PC-3 (cell line): ENCODE measurements at regions not wholly inside any gene's neighbourhood (a gene's known extent, or its start where the extent isn't known, plus 50 kb on each side); places are given as distances from the start of the nearest gene placed in this dataset.

ENCODE experiments used
- ATAC-seq: fragments of 200-7000 bp; cut with Tn5 transposase; 2 replicates; pipeline ENCODE4 v1.9.1; 2020; ENCODE audit warnings: mild to moderate bottlenecking, moderate library complexity
- BruUV-seq: library from RNA; stranded (reverse); fragments of 400-500 nt; replicated peaks from 2 replicates; lab custom pipeline; 2021; lab: Mats Ljungman, UMichigan
- CTCF ChIA-PET: fragments of 300-600 bp; sonication (Branson Sonifier 250); formaldehyde crosslinking; loops from one replicate; lab custom pipeline; 2022; ENCODE audit warnings: antibody characterized with exemption; lab: Charles Lee
- POLR2A ChIA-PET: fragments of 300-600 bp; sonication (Branson Sonifier 250); formaldehyde crosslinking; loops from one replicate; lab custom pipeline; 2022; ENCODE audit warnings: antibody characterized with exemption; ENCODE audit not compliant: unreplicated experiment; lab: Charles Lee
- DNase-seq: peaks from one replicate; pipeline ENCODE4 v3.0.0-alpha.2; 2015
- H2AFZ ChIP-seq: fragments of 300-600 bp; sonication (generic); 2 replicates; pipeline ENCODE4 v1.6.0; 2016; ENCODE audit warnings: antibody characterized with exemption, low read length
- H3F3A ChIP-seq: fragments of 300-600 bp; sonication (generic); one replicate; pipeline ENCODE4 v1.6.0; 2017; ENCODE audit warnings: antibody characterized with exemption, low read length, control low read depth, mild to moderate bottlenecking; ENCODE audit not compliant: unreplicated experiment
- H3K27ac ChIP-seq: fragments of 300-600 bp; sonication (generic); 2 replicates; pipeline ENCODE4 v1.5.1; 2016; ENCODE audit warnings: mild to moderate bottlenecking, low read length
- H3K27me3 ChIP-seq: fragments of 300-600 bp; sonication (generic); 2 replicates; pipeline ENCODE4 v1.6.1; 2016; ENCODE audit warnings: low read length, mixed read lengths
- H3K36me3 ChIP-seq: fragments of 300-600 bp; sonication (generic); 2 replicates; pipeline ENCODE4 v1.6.1; 2016; ENCODE audit warnings: low read depth, mixed run types, low read length, mixed read lengths
- H3K4me1 ChIP-seq: fragments of 300-600 bp; sonication (generic); 2 replicates; pipeline ENCODE4 v1.5.1; 2016; ENCODE audit warnings: low read length; ENCODE audit not compliant: insufficient read depth
- H3K4me2 ChIP-seq: fragments of 300-600 bp; sonication (generic); 2 replicates; pipeline ENCODE4 v1.6.0; 2016; ENCODE audit warnings: low read length
- H3K4me3 ChIP-seq: fragments of 300-600 bp; sonication (generic); 2 replicates; pipeline ENCODE4 v1.5.1; 2016; ENCODE audit warnings: mild to moderate bottlenecking, low read length, mixed read lengths
- H3K79me2 ChIP-seq: fragments of 300-600 bp; sonication (generic); 2 replicates; pipeline ENCODE4 v1.6.1; 2017; ENCODE audit warnings: low read length, mixed read lengths
- H3K9ac ChIP-seq: fragments of 300-600 bp; sonication (generic); 2 replicates; pipeline ENCODE4 v1.6.0; 2016; ENCODE audit warnings: mild to moderate bottlenecking, low read length
- H3K9me2 ChIP-seq: fragments of 300-600 bp; sonication (generic); replicated peaks from 2 replicates; pipeline ENCODE4 v1.6.1; 2016; ENCODE audit warnings: mixed run types, low read length, mixed read lengths
- H3K9me3 ChIP-seq: fragments of 300-600 bp; sonication (generic); 2 replicates; pipeline ENCODE4 v1.6.1; 2016; ENCODE audit warnings: low read length, mixed read lengths
- H4K20me1 ChIP-seq: fragments of 300-600 bp; sonication (generic); 2 replicates; pipeline ENCODE4 v1.6.1; 2016; ENCODE audit warnings: low read length, mixed read lengths
- CTCF ChIP-seq: fragments of 300-600 bp; sonication (generic); conservative IDR thresholded peaks from 2 replicates; pipeline ENCODE4 v1.5.1; 2017; ENCODE audit warnings: antibody characterized with exemption, low read depth, mild to moderate bottlenecking, low read length
- EZH2 ChIP-seq: fragments of 300-600 bp; sonication (generic); IDR thresholded peaks from one replicate; pipeline ENCODE4 v1.6.1; 2017; ENCODE audit warnings: antibody characterized with exemption, mild to moderate bottlenecking, low read length; ENCODE audit not compliant: unreplicated experiment
- EZH2phosphoT487 ChIP-seq: fragments of 300-600 bp; sonication (generic); IDR thresholded peaks from 2 replicates; pipeline ENCODE4 v1.6.1; 2018; ENCODE audit warnings: mild to moderate bottlenecking, antibody characterized with exemption, low read length, borderline replicate concordance
- intact Hi-C: fragments of 100-400 bp; cut with micrococcal nuclease; formaldehyde crosslinking; loops from 2 replicates; pipeline ENCODE4 v1.9.0; 2023

- DNase-seq (no peak), ATAC-seq (no peak)
- Histone ChIP-seq H3K9me3 (no peaks in the 10 kb centered on the region), H2AFZ (no peak overlapping the region), H3K4me3 (no peak overlapping the region), H3K9me2 (no peaks in the 10 kb centered on the region), H3F3A (no peaks in the 10 kb centered on the region), H4K20me1 (no peaks in the 10 kb centered on the region), H3K27me3 (peaks cover 7% of the 10 kb centered on the region; the same call in 1 of the 2 replicates), H3K4me1 (no peaks in the 10 kb centered on the region), H3K4me2 (no peak overlapping the region), H3K79me2 (no peaks in the 10 kb centered on the region), H3K36me3 (no peaks in the 10 kb centered on the region), H3K9ac (no peak overlapping the region), H3K27ac (no peak overlapping the region)
- POLR2A ChIA-PET: no interaction called here
- BruUV-seq: no TSS peak
- intact Hi-C loops: no loop called here
- TF ChIP-seq CTCF: no peak
- CTCF ChIA-PET: no interaction called here
Observed at GRCh38 chr12:77439749-77440148, 374.4 kb upstream of the E2F7 start.

DNA sequence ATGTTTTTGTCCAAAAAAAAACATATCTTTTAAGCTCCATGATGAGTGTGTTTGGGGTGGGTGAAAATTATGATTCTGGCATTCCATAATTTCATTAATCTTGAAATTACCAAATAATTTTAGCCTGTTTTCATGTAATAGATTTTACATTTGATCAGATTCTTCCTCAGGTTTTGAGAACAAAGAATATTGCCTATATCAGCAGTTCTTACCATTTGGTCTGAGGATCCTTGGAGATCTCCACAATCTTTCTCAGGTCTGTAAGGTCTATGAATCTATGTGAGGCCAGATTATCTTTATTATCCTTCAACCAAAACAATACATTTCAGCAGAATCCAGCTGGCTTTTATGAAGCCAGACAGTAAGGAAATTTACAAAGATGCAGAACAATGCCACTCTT, 373.3 kb upstream of the E2F7 start:
- ChIA-PET CTCF (no interaction called here), POLR2A (no interaction called here)
- Histone ChIP-seq H3K9ac (no peak overlapping the region), H3K36me3 (no peaks in the 10 kb centered on the region), H2AFZ (no peak overlapping the region), H4K20me1 (no peaks in the 10 kb centered on the region), H3K27ac (no peak overlapping the region), H3K9me3 (no peaks in the 10 kb centered on the region), H3K79me2 (no peaks in the 10 kb centered on the region), H3F3A (no peaks in the 10 kb centered on the region), H3K4me3 (no peak overlapping the region), H3K4me2 (no peak overlapping the region), H3K4me1 (no peaks in the 10 kb centered on the region), H3K9me2 (no peaks in the 10 kb centered on the region), H3K27me3 (0 out of 2 replicates have a peak, but pooled peaks cover 3% of the 10 kb centered on the region)
- intact Hi-C loops: no loop called here
- DNase-seq (no peak), ATAC-seq (no peak)
- no TSS peak for BruUV-seq
- TF ChIP-seq EZH2 (no peak), EZH2phosphoT487 (no peak), CTCF (no peak)

DNA sequence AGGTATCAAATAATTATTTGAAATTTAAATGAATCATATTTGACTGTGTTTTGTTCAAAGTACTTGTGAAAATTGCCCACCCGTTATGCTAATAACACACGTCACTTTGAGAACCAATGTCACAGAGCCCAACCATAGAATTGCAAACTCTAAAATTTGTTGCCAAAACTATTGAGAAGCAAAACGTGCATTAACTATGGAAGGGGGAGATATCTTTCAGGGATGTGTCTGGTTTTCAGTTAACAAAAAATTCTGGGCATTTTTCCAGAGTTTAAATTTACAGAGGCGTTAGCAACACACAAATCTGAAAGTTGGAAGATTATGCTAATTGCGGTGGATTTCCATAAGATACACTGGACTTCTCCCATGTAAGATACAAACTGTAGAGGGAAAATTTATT, 371.8 kb upstream of the E2F7 start:
- DNase-seq (no peak), ATAC-seq (no peak)
- no peaks in the 10 kb centered on the region for H3K9me2 ChIP-seq
- intact Hi-C loops: no loop called here
- H3K27ac ChIP-seq: no peak overlapping the region
- no peaks in the 10 kb centered on the region for H4K20me1 ChIP-seq
- 0 out of 2 replicates have a peak, but pooled peaks cover 7% of the 10 kb centered on the region for H3K27me3 ChIP-seq
- no peak overlapping the region for H2AFZ ChIP-seq
- ChIA-PET CTCF (interaction anchor here (0.7 kb wide), 1 partner anchor 475 kb away, joined by 4 read pairs; no protein-coding TSS in a partner anchor), POLR2A (no interaction called here)
- TF ChIP-seq EZH2phosphoT487 (no peak), EZH2 (no peak), CTCF (no peak)
- H3K4me3 ChIP-seq: no peak overlapping the region
- BruUV-seq: no TSS peak
- H3K9ac ChIP-seq: no peak overlapping the region
- H3K79me2 ChIP-seq: no peaks in the 10 kb centered on the region
- no peaks in the 10 kb centered on the region for H3K9me3 ChIP-seq
- H3F3A ChIP-seq: no peaks in the 10 kb centered on the region
- H3K36me3 ChIP-seq: no peaks in the 10 kb centered on the region
- H3K4me1 ChIP-seq: no peaks in the 10 kb centered on the region
- no peak overlapping the region for H3K4me2 ChIP-seq
